ENCODE measurements at regions not wholly inside any gene's neighbourhood (a gene's known extent, or its start where the extent isn't known, plus 50 kb on each side); places are given as distances from the start of the nearest gene placed in this dataset.

- no peaks in the 10 kb centered on the region for H3K27me3 ChIP-seq
- no peak overlapping the region for H3K27ac ChIP-seq
- TF ChIP-seq POLR2A (IDR thresholded peaks at IDR 0.05) (no peak), CTCF (IDR thresholded peaks at IDR 0.05) (no peak)
- no peaks in the 10 kb centered on the region for H3K4me1 ChIP-seq
- no peak overlapping the region for H3K4me3 ChIP-seq
- intact Hi-C loops (cut with DNase I): no loop called here
- H3K36me3 ChIP-seq: no peaks in the 10 kb centered on the region
- DNase-seq: no peak
- no peaks in the 10 kb centered on the region for H3K9me3 ChIP-seq
These were observed 744.1 kb downstream of the FAM133A start for GRCh38 chrX:94418065-94418464.

GRCh38 chrX:94424456-94424855, 750.5 kb downstream of the FAM133A start:
- no peak for TF ChIP-seq CTCF (IDR thresholded peaks at IDR 0.05)
- no peak for TF ChIP-seq POLR2A (IDR thresholded peaks at IDR 0.05)
- Histone ChIP-seq H3K27ac (no peak overlapping the region), H3K27me3 (no peaks in the 10 kb centered on the region), H3K36me3 (no peaks in the 10 kb centered on the region), H3K4me1 (no peaks in the 10 kb centered on the region), H3K9me3 (no peaks in the 10 kb centered on the region), H3K4me3 (no peak overlapping the region)
- intact Hi-C loops (cut with DNase I): no loop called here
- no peak for DNase-seq
- 83 to 88% methylated on average over 1 to 3 of the region's 3 CpGs for WGBS, 2 donors

GRCh38 chrX:94430091-94430490, 756.1 kb downstream of the FAM133A start:
- Histone ChIP-seq H3K27ac (no peak overlapping the region), H3K4me3 (no peak overlapping the region), H3K9me3 (no peaks in the 10 kb centered on the region), H3K36me3 (no peaks in the 10 kb centered on the region), H3K27me3 (no peaks in the 10 kb centered on the region), H3K4me1 (no peaks in the 10 kb centered on the region)
- no peak for DNase-seq
- WGBS, 2 donors: 81 to 88% methylated on average over 1 of the region's 1 CpG
- no peak for TF ChIP-seq POLR2A (IDR thresholded peaks at IDR 0.05)
- TF ChIP-seq CTCF (IDR thresholded peaks at IDR 0.05): no peak
- intact Hi-C loops (cut with DNase I): no loop called here

- Histone ChIP-seq H3K27ac (no peak overlapping the region), H3K4me1 (no peaks in the 10 kb centered on the region), H3K4me3 (no peak overlapping the region), H3K36me3 (no peaks in the 10 kb centered on the region), H3K27me3 (no peaks in the 10 kb centered on the region), H3K9me3 (no peaks in the 10 kb centered on the region)
- intact Hi-C loops (cut with DNase I): no loop called here
- TF ChIP-seq CTCF (IDR thresholded peaks at IDR 0.05) (no peak), POLR2A (IDR thresholded peaks at IDR 0.05) (no peak)
- WGBS, 2 donors: 29 to 38% methylated on average over 4 of the region's 4 CpGs
- DNase-seq: no peak
These were observed 761.8 kb downstream of the FAM133A start for GRCh38 chrX:94435799-94436198.

- H3K27ac ChIP-seq: no peak overlapping the region
- WGBS, 2 donors: 38 to 45% methylated on average over 3 of the region's 3 CpGs
- H3K4me3 ChIP-seq: no peak overlapping the region
- TF ChIP-seq POLR2A (IDR thresholded peaks at IDR 0.05) (no peak), CTCF (IDR thresholded peaks at IDR 0.05) (no peak)
- no peaks in the 10 kb centered on the region for H3K4me1 ChIP-seq
- intact Hi-C loops (cut with DNase I): no loop called here
- H3K9me3 ChIP-seq: no peaks in the 10 kb centered on the region
- no peak for DNase-seq
- no peaks in the 10 kb centered on the region for H3K36me3 ChIP-seq
- H3K27me3 ChIP-seq: no peaks in the 10 kb centered on the region
These were observed 780.2 kb downstream of the FAM133A start for GRCh38 chrX:94454159-94454558.
